Suppressor macrophage (primary cell): ENCODE measurements at regions not wholly inside any gene's neighbourhood (a gene's known extent, or its start where the extent isn't known, plus 50 kb on each side); places are given as distances from the start of the nearest gene placed in this dataset.
"Not testable (repeated sequence)": the region's sequence is repeated elsewhere in the genome, so short reads cannot be mapped to it uniquely, and the experiment has no call there.

ENCODE experiments used
- DNase-seq, 4 experiments: peaks; one replicate each; pipeline ENCODE4 v3.0.0-alpha.2; 2020 to 2022

GRCh38 chr6:112591329-112591728 is 244.2 kb downstream of the RFPL4B start:
- DNase-seq, result no peak

- DNase-seq, result no peak
Observed at GRCh38 chr6:112592159-112592558, 245.0 kb downstream of the RFPL4B start.

DNA sequence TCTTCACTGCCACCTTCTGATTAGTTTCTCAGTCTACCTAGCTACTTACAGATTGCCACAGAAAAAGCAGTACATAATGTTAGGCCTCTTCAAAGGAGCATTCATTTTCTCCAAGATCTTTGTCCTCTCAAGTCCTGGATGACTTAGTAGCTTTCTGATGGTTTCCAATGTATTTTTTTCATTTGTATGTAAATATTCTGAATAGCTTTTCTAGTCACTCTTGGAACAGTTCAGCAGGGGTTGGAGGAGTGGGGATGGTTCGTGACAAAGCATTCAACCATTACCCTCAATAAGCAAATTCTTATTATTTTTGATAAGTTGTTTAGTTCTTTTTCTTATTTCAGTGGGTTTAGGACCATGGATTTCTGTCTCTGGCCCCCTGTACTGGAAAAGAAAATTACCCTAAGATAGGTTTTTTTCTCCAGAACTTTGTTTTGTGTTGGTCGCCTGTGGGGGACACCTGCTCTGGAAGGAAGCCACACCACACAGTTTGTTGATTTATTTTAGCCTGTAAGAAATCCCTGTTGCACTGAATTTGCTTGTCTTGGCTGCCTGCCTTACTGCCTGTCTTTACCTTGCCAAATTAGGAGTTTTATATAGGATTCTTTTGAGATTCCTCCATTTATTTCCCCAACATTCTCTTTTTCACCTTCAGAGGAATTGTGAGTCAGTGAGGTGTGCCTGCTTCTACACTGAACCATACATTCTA is 247.9 kb downstream of the RFPL4B start:
- DNase-seq, result no peak

GRCh38 chr6:112595841-112596240 is 248.7 kb downstream of the RFPL4B start:
- DNase-seq, result no peak

- DNase-seq, result no peak
Observed at GRCh38 chr6:112597176-112597575, 250.0 kb downstream of the RFPL4B start.

DNA sequence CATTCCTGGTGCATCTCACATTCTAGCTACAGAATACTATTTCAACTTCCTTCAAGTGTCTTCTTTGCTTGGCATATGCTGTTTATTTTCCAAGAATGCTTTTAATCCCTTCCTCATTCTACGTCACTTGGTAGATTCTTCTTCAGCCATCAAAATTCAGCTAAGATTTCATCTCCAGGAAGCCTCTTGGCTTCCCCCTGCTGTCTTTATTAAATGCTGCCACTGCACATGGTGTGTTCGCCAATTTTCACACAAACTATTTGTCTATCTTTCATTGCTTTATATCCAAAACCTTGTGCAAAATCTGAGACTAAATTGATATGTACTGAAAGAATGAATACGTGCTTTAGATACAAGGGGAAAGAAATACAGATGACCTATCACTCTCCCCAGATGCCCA is 253.0 kb downstream of the RFPL4B start:
- no peak for DNase-seq

DNA sequence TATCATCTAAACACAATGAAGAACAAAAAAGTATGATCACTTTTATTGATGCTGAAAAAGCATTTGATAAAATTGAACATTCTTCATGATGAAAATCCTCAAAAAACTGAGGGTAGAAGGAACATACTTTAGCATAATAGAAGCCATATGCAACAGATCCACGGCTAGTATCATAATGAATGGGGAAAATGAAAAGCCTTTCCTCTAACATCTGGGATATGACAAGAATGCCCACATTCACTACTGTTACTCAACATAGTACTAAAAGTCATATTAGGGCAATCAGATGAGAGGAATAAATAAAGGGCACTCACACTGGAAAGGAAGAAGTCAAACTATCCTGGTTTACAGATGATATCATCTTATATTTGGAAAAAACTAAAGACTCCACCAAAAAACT is 256.6 kb downstream of the RFPL4B start:
- DNase-seq, result no peak

- DNase-seq, result no peak
Observed at GRCh38 chr6:112606656-112607435, 259.7 kb downstream of the RFPL4B start.

DNA sequence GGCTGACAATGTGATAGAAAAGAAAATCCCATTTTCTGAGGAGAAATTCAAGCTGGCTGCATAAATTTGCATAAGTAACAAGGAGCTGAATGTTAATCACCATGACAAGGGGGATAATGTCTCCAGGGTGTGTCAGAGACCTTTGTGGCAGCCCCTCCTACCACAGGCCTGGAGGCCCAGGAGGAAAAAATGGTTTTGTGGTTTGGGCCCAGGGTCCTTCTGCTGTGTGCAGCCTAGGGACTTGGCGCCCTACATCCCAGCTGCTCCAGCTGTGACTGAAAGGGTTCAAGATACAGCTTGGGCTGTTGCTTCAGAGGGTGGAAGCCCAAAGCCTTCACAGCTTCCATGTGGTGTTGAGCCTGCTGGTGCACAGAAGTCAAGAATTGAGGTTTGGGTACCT is 261.8 kb downstream of the RFPL4B start:
- not testable (repeated sequence) for DNase-seq

DNA sequence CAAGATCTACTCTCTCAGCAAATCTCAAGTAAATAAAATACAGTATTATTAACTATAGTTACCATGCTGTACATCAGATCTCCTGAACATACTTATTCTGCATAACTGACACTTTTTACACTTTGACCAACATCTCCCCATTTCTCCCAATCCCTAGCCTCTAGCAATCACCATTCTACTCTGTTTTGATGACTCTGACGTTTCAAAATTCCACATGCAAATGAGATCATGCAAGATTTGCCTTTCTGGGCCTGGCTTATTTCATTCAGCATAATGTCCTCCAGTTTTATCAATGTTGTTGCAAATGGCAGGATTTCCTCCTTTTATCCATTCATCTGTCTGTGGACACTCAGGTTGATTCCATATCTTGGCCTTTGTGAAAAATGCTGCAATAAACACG is 266.3 kb downstream of the RFPL4B start:
- no peak for DNase-seq

DNA sequence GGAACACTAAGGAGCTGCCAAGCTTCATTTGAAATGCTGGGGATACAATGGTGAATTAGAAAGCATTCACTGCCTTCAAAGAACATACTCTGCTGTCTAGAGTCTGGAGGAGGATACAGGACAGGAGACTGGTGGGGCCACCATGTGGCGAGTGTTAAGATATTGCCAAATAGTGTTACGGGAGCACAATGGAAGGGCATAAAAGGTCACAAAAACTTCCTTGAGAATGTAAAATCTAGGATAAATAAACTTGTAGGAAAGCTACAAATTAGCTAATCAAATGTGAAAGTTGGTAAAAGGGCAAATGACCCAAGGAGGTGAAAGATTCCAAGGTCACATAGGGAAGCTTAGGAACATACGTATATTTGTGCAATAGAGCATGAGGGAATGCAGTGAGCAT is 271.7 kb downstream of the RFPL4B start:
- no peak for DNase-seq

GRCh38 chr6:112620812-112621569 is 273.9 kb downstream of the RFPL4B start:
- no peak for DNase-seq

DNA sequence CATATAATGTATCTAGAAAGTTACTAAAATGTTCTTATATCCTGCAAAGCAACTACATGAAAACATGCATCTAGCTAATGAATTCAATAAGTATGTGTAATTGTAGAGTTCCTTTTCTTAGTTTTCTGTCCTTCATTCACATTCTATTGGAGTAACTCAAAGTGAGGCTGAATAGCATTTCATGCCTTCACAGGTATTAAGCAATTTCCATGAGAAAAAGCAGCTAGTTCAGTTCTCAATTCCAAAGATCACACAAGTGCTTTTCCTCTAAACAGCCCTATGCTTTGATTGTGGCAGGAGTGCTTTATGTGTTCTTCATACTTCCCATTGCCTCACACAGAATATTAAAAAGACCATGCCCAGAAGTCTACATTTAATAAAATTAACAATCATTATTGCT is 274.9 kb downstream of the RFPL4B start:
- no peak for DNase-seq

GRCh38 chr6:112626468-112627082 is 279.4 kb downstream of the RFPL4B start:
- no peak for DNase-seq

- no peak for DNase-seq
Observed at GRCh38 chr6:112634376-112634775, 287.2 kb downstream of the RFPL4B start.

DNA sequence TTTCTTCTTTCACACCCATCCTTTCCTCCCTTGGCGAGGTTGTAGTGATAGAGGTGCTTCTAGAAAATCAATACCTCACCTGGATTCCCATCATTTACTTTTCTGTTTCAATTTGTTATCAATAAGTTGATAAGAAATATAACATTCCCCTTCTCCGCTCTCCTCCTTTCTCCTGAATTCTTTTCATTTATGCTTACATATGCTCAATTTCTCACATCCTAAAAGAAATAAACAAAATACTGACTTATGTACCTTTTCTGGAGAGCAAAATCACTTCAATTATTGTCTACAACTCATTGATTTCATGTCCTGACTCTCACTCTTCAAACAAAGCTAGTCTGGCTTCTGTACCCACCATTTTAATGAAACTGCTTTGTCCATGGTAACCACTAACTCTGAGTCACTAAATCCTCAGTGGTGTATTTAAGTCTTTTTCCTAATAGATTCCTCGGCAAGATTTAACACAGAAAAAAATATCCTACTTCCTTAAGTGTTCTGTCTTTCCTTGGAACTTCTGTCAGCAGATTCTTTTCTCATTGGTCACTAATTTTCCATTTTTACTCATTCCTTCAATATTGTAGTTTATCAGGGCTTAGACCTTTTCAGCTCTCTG is 289.6 kb downstream of the RFPL4B start:
- DNase-seq, result no peak

DNA sequence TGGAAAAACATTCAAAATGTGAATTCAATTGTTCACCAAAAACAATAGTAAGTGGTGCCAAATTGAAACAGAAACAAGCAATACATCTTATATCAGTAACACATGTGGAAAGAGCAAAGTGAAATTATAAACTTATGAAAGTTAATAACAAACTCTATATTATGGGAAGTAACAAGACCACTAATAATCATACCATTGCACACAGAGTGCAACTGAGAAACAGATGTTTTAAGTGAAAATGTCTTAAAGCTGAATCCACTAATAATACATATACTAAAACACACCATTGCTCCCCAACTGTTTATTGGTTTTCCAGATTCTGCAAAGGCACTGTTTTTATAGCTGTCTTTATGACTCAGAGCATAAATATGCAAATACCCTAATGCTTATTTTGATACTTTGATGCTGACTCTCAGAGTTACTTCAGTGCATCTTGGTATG is 292.3 kb downstream of the RFPL4B start:
- DNase-seq, result no peak

DNA sequence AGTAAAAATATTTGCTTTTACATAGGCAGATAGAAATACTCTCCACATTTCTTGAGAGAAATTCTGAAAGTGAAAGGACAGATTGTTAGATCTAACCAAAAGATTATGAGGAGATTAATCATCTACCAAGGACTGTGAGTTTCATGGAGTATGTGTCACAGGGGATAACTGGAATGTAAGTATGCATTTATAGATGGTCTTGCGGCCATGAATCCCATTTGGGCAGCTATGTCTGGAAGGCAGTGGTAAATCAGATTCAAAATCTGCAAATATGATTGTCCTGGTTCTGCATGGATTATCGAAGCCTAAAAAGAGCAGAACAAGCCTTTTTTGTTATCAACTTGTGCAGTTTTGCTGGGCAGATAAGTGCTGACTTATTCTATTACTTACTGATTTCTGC is 293.8 kb downstream of the RFPL4B start:
- DNase-seq, result no peak

- no peak for DNase-seq
Observed at GRCh38 chr6:112649853-112650252, 302.7 kb downstream of the RFPL4B start.

GRCh38 chr6:112651239-112651638 is 304.1 kb downstream of the RFPL4B start:
- no peak for DNase-seq

DNA sequence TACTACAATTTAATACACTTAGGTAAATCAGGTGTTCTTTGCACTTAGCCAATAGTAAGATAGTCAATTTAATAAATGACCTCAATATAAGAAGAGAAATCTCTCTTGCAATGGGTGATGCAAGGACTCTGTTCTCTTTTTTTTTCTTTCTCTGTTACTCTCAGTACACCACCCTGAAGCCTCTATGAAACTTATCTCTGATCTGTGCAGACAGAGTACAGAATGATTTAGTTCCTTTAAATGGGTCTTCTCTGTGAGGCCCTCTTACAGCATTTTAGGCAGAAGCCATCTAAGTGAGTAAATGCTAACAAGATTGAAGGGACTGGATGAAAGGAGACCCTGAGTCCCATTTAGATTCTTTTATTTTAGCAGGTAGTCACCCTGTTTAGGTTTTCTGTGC is 312.8 kb downstream of the RFPL4B start:
- DNase-seq, result no peak

DNA sequence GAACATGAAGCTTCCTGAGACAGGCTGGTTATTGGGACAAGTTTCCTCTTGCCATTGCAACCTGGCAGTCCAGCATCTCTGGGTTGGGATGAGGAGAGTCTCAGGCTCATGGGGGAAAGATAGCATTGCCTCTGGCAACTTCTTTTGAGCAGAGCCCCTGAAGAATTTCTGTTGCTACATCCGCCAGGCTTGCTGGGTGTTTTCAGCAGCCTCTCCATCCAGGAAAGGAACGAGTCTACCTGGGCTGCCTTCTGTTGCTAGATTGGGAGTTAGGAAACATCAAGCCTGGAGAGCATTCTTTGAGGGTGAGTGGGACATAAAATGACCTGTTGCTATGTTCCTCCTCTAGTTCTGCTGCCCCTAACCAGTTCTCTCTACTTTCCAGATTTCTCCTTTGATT is 313.5 kb downstream of the RFPL4B start:
- DNase-seq, result no peak

DNA sequence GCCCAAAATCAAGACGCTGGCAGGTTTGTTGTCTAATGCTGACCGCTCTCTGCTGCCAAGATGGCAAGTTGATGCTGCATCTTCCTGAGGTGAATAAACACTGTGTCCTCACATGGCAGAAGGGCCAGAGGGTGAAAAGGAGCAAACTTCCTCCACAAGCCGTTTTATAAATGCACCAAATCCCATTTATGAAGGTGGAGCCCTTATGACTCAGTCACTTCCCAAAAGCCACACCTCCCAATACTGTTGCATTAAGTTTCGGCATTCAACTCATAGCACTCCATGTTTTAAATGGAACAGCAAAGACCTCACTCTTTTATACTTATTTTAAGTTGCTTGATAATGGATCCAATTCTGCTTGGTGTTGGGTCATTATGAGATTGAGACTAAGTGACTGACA is 316.6 kb downstream of the RFPL4B start:
- DNase-seq, result no peak
